Trophoblast cell (in vitro differentiated cells and primary cell): ENCODE measurements at regions not wholly inside any gene's neighbourhood (a gene's known extent, or its start where the extent isn't known, plus 50 kb on each side); places are given as distances from the start of the nearest gene placed in this dataset.

ENCODE experiments used
- DNase-seq, 2 donors: peaks; one replicate each; pipeline ENCODE4 v3.0.0-alpha.2; 2016
- H2AFZ ChIP-seq: 2 replicates; pipeline ENCODE4 v1.6.1; 2013; ENCODE audit warnings: low read length, moderate library complexity, mild to moderate bottlenecking; ENCODE audit not compliant: insufficient read depth, poor library complexity
- H2AK5ac ChIP-seq: 2 replicates; pipeline ENCODE4 v1.6.1; 2013; ENCODE audit warnings: mild to moderate bottlenecking, low read length
- H2BK120ac ChIP-seq: 2 replicates; pipeline ENCODE4 v1.6.1; 2013; ENCODE audit warnings: low read length, mild to moderate bottlenecking, moderate library complexity; ENCODE audit not compliant: insufficient read depth, poor library complexity
- H2BK12ac ChIP-seq: 2 replicates; pipeline ENCODE4 v1.6.1; 2013; ENCODE audit warnings: mild to moderate bottlenecking, low read length, moderate library complexity
- H2BK5ac ChIP-seq: 2 replicates; pipeline ENCODE4 v1.6.1; 2013; ENCODE audit warnings: low read length, low read depth, moderate library complexity, mild to moderate bottlenecking; ENCODE audit not compliant: poor library complexity
- H3K14ac ChIP-seq: 2 replicates; pipeline ENCODE4 v1.6.1; 2013; ENCODE audit warnings: mild to moderate bottlenecking, low read length
- H3K18ac ChIP-seq: 2 replicates; pipeline ENCODE4 v1.6.1; 2013; ENCODE audit warnings: mild to moderate bottlenecking, low read length
- H3K23ac ChIP-seq: 2 replicates; pipeline ENCODE4 v1.6.1; 2013; ENCODE audit warnings: low read length
- H3K27ac ChIP-seq: 2 replicates; pipeline ENCODE4 v1.5.1; 2013; ENCODE audit warnings: low read depth, mild to moderate bottlenecking, inconsistent platforms, low read length, moderate library complexity
- H3K27me3 ChIP-seq: 2 replicates; pipeline ENCODE4 v1.6.1; 2013; ENCODE audit warnings: inconsistent platforms, mild to moderate bottlenecking, low read length, moderate library complexity; ENCODE audit not compliant: insufficient read depth
- H3K36me3 ChIP-seq, 2 experiments: 1 replicate in 1 of 2; 2 replicates in 1 of 2; pipeline ENCODE4 v1.6.1; 2013; ENCODE audit warnings: low read length in 2 of 2, mild to moderate bottlenecking in 2 of 2, moderate library complexity in 1 of 2; ENCODE audit not compliant: insufficient read depth in 2 of 2, control insufficient read depth in 1 of 2
- H3K4ac ChIP-seq: 2 replicates; pipeline ENCODE4 v1.6.1; 2013; ENCODE audit warnings: low read depth, mild to moderate bottlenecking, low read length, moderate library complexity
- H3K4me1 ChIP-seq, 2 experiments: 1 replicate in 1 of 2; 2 replicates in 1 of 2; pipeline ENCODE4 v1.6.1; 2013; ENCODE audit warnings: low read length in 2 of 2, mild to moderate bottlenecking in 2 of 2, moderate library complexity in 1 of 2; ENCODE audit not compliant: insufficient read depth in 2 of 2, control insufficient read depth in 1 of 2
- H3K4me2 ChIP-seq: 2 replicates; pipeline ENCODE4 v1.6.1; 2013; ENCODE audit warnings: inconsistent platforms, mild to moderate bottlenecking, low read length, moderate library complexity
- H3K4me3 ChIP-seq: 2 replicates; pipeline ENCODE4 v1.5.1; 2013; ENCODE audit warnings: mild to moderate bottlenecking, low read depth, low read length, inconsistent platforms
- H3K79me1 ChIP-seq: one replicate; pipeline ENCODE4 v1.6.1; 2013; ENCODE audit warnings: low read length
- H3K79me2 ChIP-seq: 2 replicates; pipeline ENCODE4 v1.6.1; 2013; ENCODE audit warnings: low read length, mild to moderate bottlenecking; ENCODE audit not compliant: control insufficient read depth, insufficient read depth, poor library complexity
- H3K9ac ChIP-seq: 2 replicates; pipeline ENCODE4 v1.6.1; 2013; ENCODE audit warnings: mild to moderate bottlenecking, low read length
- H3K9me3 ChIP-seq: 2 replicates; pipeline ENCODE4 v1.6.1; 2013; ENCODE audit warnings: low read depth, mild to moderate bottlenecking, control low read depth, inconsistent platforms, low read length; ENCODE audit not compliant: insufficient read depth
- H4K12ac ChIP-seq: 2 replicates; pipeline ENCODE4 v1.6.1; 2013; ENCODE audit warnings: low read depth, mild to moderate bottlenecking, low read length, moderate library complexity
- H4K8ac ChIP-seq: 2 replicates; pipeline ENCODE4 v1.6.1; 2013; ENCODE audit warnings: low read depth, mild to moderate bottlenecking, low read length, moderate library complexity
- H4K91ac ChIP-seq: one replicate; pipeline ENCODE4 v1.6.1; 2013; ENCODE audit warnings: low read depth, mild to moderate bottlenecking, low read length, moderate library complexity
- WGBS: extraction: QIAGEN DNeasy Blood & Tissue Kit; methylation state at CpG from one replicate; pipeline ENCODE4 v1.1.7; 2013; ENCODE audit warnings: missing lambda C conversion rate; ENCODE audit not compliant: insufficient read length, insufficient coverage; ENCODE audit errors: extremely low coverage; 5-methylcytosine and 5-hydroxymethylcytosine counted together

DNA sequence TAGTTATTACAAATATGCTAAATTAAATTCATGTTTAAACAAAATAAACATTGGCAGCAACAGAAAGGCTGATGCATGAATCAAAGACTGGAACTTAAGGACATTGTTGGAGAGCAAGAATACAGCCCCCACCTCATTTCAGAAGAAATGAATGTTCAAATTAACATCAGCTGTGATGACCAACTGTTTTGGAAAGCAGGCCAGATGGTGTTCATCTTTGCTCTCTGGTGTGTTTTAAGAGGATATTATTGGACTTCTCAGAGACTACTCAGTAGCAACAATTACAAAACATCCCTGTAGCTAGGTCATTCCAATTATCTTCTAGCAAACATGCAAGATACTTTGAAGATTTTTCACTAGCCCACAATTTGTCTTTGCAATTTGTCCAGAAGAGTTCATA, 118.6 kb upstream of the DOK5 start:
- Histone ChIP-seq H2AK5ac (no peak overlapping the region), H3K4me3 (no peak overlapping the region), H2BK120ac (no peak overlapping the region), H2BK12ac (no peak overlapping the region), H3K14ac (no peak overlapping the region), H3K4me2 (no peak overlapping the region), H3K18ac (no peak overlapping the region), H4K12ac (no peak overlapping the region), H3K79me1 (no peaks in the 10 kb centered on the region), H3K23ac (no peak overlapping the region), H2AFZ (no peak overlapping the region), H3K9ac (no peak overlapping the region), H3K4me1 (no peaks in the 10 kb centered on the region), H3K27ac (no peak overlapping the region), H3K36me3 (no peaks in the 10 kb centered on the region), H2BK5ac (no peak overlapping the region), H3K9me3 (no peaks in the 10 kb centered on the region), H3K79me2 (no peaks in the 10 kb centered on the region), H4K91ac (no peak overlapping the region), H3K27me3 (no peaks in the 10 kb centered on the region), H3K4ac (no peak overlapping the region), H4K8ac (no peak overlapping the region)
- DNase-seq: no peak

DNA sequence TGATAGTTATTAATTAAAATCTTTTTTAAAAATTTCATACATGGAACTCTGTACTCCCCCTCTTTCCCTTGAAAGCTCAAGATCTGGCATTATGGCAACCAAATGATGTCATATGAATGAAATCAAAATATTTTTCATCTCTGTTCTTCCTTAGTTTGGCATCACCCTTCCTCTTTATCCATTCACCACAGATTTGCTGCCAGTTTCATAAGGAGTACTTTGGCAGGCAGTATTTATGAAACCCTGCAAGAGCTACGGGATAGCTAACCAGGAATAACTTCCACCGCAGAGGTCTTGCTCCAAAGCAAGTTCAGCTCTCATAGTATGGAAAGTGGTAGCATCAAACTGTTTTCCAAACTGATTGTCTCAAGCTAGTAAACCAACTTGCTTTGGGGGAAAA, 113.9 kb upstream of the DOK5 start:
- DNase-seq: no peak

DNA sequence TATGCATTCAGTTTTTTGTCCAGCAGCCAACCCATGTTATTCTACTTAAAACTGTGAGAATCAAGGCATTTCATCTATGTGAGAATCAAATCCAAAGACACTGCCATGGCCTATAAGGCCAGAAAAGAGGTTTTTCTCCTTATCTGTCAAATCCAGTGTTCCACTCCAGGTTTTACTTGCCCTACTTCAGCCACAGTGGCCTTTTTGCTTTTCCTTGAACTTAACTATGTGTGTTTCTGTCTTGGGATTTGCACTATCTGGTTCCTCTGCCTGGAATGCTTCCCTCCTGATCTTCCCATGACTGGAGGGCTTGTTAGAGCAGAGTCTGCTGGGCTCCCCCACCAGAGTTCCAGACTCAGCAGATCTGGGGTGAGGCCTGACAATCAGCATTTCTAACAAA, 113.1 kb upstream of the DOK5 start:
- no peak overlapping the region for H2BK12ac ChIP-seq
- H2AK5ac ChIP-seq: no peak overlapping the region
- no peak overlapping the region for H4K91ac ChIP-seq
- H3K4me3 ChIP-seq: no peak overlapping the region
- no peak overlapping the region for H3K9ac ChIP-seq
- no peak overlapping the region for H4K12ac ChIP-seq
- H2BK5ac ChIP-seq: no peak overlapping the region
- H4K8ac ChIP-seq: no peak overlapping the region
- no peaks in the 10 kb centered on the region for H3K79me1 ChIP-seq
- no peaks in the 10 kb centered on the region for H3K79me2 ChIP-seq
- H3K27me3 ChIP-seq: no peaks in the 10 kb centered on the region
- H3K27ac ChIP-seq: no peak overlapping the region
- H3K4me1 ChIP-seq: no peaks in the 10 kb centered on the region
- no peak overlapping the region for H3K18ac ChIP-seq
- H3K23ac ChIP-seq: no peak overlapping the region
- no peak overlapping the region for H3K4ac ChIP-seq
- no peaks in the 10 kb centered on the region for H3K36me3 ChIP-seq
- DNase-seq: no peak
- no peaks in the 10 kb centered on the region for H3K9me3 ChIP-seq
- H2AFZ ChIP-seq: no peak overlapping the region
- no peak overlapping the region for H3K4me2 ChIP-seq
- no peak overlapping the region for H2BK120ac ChIP-seq
- H3K14ac ChIP-seq: no peak overlapping the region

More for the DNA sequence above, 113.9 kb upstream of the DOK5 start:
- H2AFZ ChIP-seq: no peak overlapping the region
- no peak overlapping the region for H3K4me3 ChIP-seq
- no peaks in the 10 kb centered on the region for H3K4me1 ChIP-seq
- H3K4ac ChIP-seq: no peak overlapping the region
- H4K12ac ChIP-seq: no peak overlapping the region
- no peak overlapping the region for H3K4me2 ChIP-seq
- WGBS: no CpG with 5 or more reads among the region's 2 CpGs
- H3K79me2 ChIP-seq: no peaks in the 10 kb centered on the region
- no peak overlapping the region for H3K9ac ChIP-seq
- H4K8ac ChIP-seq: no peak overlapping the region
- H3K79me1 ChIP-seq: no peaks in the 10 kb centered on the region
- no peaks in the 10 kb centered on the region for H3K9me3 ChIP-seq
- H3K14ac ChIP-seq: no peak overlapping the region
- no peaks in the 10 kb centered on the region for H3K36me3 ChIP-seq
- no peak overlapping the region for H4K91ac ChIP-seq
- H2AK5ac ChIP-seq: no peak overlapping the region
- no peak overlapping the region for H2BK5ac ChIP-seq
- H3K27ac ChIP-seq: no peak overlapping the region
- no peak overlapping the region for H2BK120ac ChIP-seq
- no peaks in the 10 kb centered on the region for H3K27me3 ChIP-seq
- no peak overlapping the region for H3K23ac ChIP-seq
- H2BK12ac ChIP-seq: no peak overlapping the region
- H3K18ac ChIP-seq: no peak overlapping the region

DNA sequence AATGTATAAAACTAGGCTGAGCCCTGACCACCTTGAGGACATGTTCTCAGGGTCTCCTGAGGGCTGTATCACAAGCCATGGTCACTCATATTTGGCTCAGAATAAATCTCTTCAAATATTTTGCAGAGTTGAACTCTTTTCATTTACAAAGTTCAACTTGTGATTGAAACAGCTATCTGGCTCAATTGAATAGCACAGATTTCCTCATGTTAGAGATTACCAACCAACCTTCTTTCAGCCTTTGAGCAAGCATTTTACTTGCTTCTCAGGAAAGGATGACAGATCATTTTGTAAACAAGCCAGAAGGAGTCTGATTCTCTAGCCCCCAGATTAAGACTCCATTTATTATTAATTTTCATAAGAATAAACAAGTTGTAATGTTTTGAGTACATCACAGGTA, 111.0 kb upstream of the DOK5 start:
- DNase-seq: no peak
- Histone ChIP-seq H4K12ac (no peak overlapping the region), H3K27ac (no peak overlapping the region), H3K4me3 (no peak overlapping the region), H3K4me2 (no peak overlapping the region), H3K14ac (no peak overlapping the region), H3K79me1 (no peaks in the 10 kb centered on the region), H2BK12ac (no peak overlapping the region), H3K27me3 (no peaks in the 10 kb centered on the region), H3K4ac (no peak overlapping the region), H4K8ac (no peak overlapping the region), H2BK5ac (no peak overlapping the region), H3K9me3 (no peaks in the 10 kb centered on the region), H2AK5ac (no peak overlapping the region), H3K79me2 (no peaks in the 10 kb centered on the region), H3K36me3 (no peaks in the 10 kb centered on the region), H3K23ac (no peak overlapping the region), H2BK120ac (no peak overlapping the region), H4K91ac (no peak overlapping the region), H3K9ac (no peak overlapping the region), H3K18ac (no peak overlapping the region), H2AFZ (no peak overlapping the region), H3K4me1 (no peaks in the 10 kb centered on the region)

DNA sequence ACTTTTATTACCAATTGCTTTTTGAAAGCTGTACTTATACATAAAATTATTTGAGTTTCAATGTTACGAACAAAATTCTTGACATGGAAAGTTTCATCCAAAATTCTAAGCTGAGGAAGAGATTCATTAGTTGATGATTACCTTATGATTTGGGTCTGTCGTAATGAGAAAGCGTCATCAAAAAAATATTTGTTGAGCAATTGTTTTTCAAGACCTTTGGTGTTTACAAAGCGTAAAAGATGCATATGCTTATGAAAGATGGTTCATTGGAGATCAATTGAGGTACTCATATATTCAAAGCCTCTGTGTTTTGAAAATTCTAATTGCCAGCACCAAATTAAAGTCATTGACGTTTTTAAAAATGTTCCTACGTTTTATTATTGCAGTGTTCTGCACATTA, 110.5 kb upstream of the DOK5 start:
- no peaks in the 10 kb centered on the region for H3K36me3 ChIP-seq
- no CpG with 5 or more reads among the region's 6 CpGs for WGBS

More for the DNA sequence above, 110.5 kb upstream of the DOK5 start:
- H3K4me1 ChIP-seq: no peaks in the 10 kb centered on the region
- H3K79me1 ChIP-seq: no peaks in the 10 kb centered on the region
- no peak overlapping the region for H3K9ac ChIP-seq
- no peak overlapping the region for H3K23ac ChIP-seq
- H3K9me3 ChIP-seq: no peaks in the 10 kb centered on the region
- H4K8ac ChIP-seq: no peak overlapping the region
- no peak overlapping the region for H2BK120ac ChIP-seq
- H3K18ac ChIP-seq: no peak overlapping the region
- no peak overlapping the region for H3K4me2 ChIP-seq
- no peaks in the 10 kb centered on the region for H3K79me2 ChIP-seq
- no peak overlapping the region for H4K12ac ChIP-seq
- no peak overlapping the region for H3K14ac ChIP-seq
- no peak overlapping the region for H3K4me3 ChIP-seq
- no peak overlapping the region for H2BK5ac ChIP-seq
- H3K4ac ChIP-seq: no peak overlapping the region
- H2AFZ ChIP-seq: no peak overlapping the region
- H3K27ac ChIP-seq: no peak overlapping the region
- no peak overlapping the region for H2BK12ac ChIP-seq
- DNase-seq: peak in 1 of 2 donors; percentile 34
- no peak overlapping the region for H4K91ac ChIP-seq
- H2AK5ac ChIP-seq: no peak overlapping the region
- H3K27me3 ChIP-seq: no peaks in the 10 kb centered on the region
